Neural progenitor cell (in vitro differentiated cells): ENCODE measurements at regions not wholly inside any gene's neighbourhood (a gene's known extent, or its start where the extent isn't known, plus 50 kb on each side); places are given as distances from the start of the nearest gene placed in this dataset.

ENCODE experiments used
- EZH2 ChIP-seq: fragments of 200-600 bp; sonication (generic); IDR thresholded peaks from 2 replicates; pipeline ENCODE4 v1.6.1; 2017; ENCODE audit warnings: antibody characterized with exemption, mild to moderate bottlenecking, moderate library complexity
- TF ChIP-seq, protein P1 (sequence below): fragments of 200-600 bp; sonication (generic); IDR thresholded peaks from 2 replicates; pipeline ENCODE4 v1.5.1; 2017; ENCODE audit warnings: antibody characterized with exemption, mild to moderate bottlenecking

DNA sequence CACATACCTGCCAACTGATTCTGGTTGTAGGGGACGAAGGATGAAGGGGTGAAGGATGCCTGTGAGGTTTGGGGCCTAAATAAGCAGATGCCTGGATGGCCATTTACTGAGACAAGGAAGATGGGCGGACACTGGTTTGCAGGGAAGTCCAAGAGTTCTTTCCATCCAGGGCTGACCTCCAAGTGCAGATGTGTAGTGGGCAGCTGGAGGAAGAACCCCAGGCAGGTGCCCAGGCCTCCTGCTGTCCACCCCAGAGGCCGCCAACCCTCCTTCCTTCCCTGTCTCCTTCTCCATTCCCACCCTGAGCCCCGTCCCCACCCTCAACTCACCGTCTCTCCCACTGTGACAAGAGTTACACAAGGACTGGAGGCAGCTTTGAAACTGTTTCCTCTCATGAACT, 171.5 kb downstream of the KATNAL1 start:
- TF ChIP-seq, protein P1, sequence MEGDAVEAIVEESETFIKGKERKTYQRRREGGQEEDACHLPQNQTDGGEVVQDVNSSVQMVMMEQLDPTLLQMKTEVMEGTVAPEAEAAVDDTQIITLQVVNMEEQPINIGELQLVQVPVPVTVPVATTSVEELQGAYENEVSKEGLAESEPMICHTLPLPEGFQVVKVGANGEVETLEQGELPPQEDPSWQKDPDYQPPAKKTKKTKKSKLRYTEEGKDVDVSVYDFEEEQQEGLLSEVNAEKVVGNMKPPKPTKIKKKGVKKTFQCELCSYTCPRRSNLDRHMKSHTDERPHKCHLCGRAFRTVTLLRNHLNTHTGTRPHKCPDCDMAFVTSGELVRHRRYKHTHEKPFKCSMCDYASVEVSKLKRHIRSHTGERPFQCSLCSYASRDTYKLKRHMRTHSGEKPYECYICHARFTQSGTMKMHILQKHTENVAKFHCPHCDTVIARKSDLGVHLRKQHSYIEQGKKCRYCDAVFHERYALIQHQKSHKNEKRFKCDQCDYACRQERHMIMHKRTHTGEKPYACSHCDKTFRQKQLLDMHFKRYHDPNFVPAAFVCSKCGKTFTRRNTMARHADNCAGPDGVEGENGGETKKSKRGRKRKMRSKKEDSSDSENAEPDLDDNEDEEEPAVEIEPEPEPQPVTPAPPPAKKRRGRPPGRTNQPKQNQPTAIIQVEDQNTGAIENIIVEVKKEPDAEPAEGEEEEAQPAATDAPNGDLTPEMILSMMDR = no peak
- TF ChIP-seq EZH2 = no peak
